GM18951 (cell line): ENCODE measurements at regions not wholly inside any gene's neighbourhood (a gene's known extent, or its start where the extent isn't known, plus 50 kb on each side); places are given as distances from the start of the nearest gene placed in this dataset.

Experiments
- POLR2A ChIP-seq: IDR thresholded peaks from 4 replicates; pipeline ENCODE4 v1.6.1; 2011; ENCODE audit warnings: mild to moderate bottlenecking; ENCODE audit not compliant: insufficient read length, insufficient read depth; ENCODE audit errors: extremely low read depth
- in situ Hi-C: fragments of 300-500 bp; cut with MboI; formaldehyde crosslinking; loops from one replicate; pipeline ENCODE4 v1.12.0; 2022; ENCODE audit warnings: low sequenced_read_pairs, mixed read lengths, inconsistent platforms; ENCODE audit not compliant: unreplicated experiment

GRCh38 chr13:97133554-97133953 lies 88.6 kb upstream of the MBNL2 start:
- in situ Hi-C loops = no loop called here
- TF ChIP-seq POLR2A = no peak

- in situ Hi-C loops = no loop called here
- TF ChIP-seq POLR2A = no peak
These were observed 88.2 kb upstream of the MBNL2 start for GRCh38 chr13:97133955-97134354.

GRCh38 chr13:97134364-97135095 lies 87.6 kb upstream of the MBNL2 start:
- no peak for TF ChIP-seq POLR2A
- in situ Hi-C loops = no loop called here

GRCh38 chr13:97135883-97136282 lies 86.2 kb upstream of the MBNL2 start:
- TF ChIP-seq POLR2A = no peak
- in situ Hi-C loops = no loop called here

GRCh38 chr13:97136418-97136817 lies 85.7 kb upstream of the MBNL2 start:
- no peak for TF ChIP-seq POLR2A
- in situ Hi-C loops = no loop called here

GRCh38 chr13:97139691-97140090 lies 82.4 kb upstream of the MBNL2 start:
- in situ Hi-C loops = no loop called here
- no peak for TF ChIP-seq POLR2A

GRCh38 chr13:97140131-97140530 lies 82.0 kb upstream of the MBNL2 start:
- in situ Hi-C loops = no loop called here
- no peak for TF ChIP-seq POLR2A

GRCh38 chr13:97140611-97141010 lies 81.5 kb upstream of the MBNL2 start:
- in situ Hi-C loops = no loop called here
- TF ChIP-seq POLR2A = no peak

GRCh38 chr13:97141097-97141496 lies 81.0 kb upstream of the MBNL2 start:
- in situ Hi-C loops = no loop called here
- no peak for TF ChIP-seq POLR2A

GRCh38 chr13:97141564-97142005 lies 80.5 kb upstream of the MBNL2 start:
- no peak for TF ChIP-seq POLR2A
- in situ Hi-C loops = no loop called here

- TF ChIP-seq POLR2A = no peak
These were observed 79.7 kb upstream of the MBNL2 start for GRCh38 chr13:97142452-97142851.

GRCh38 chr13:97145057-97145456 lies 77.1 kb upstream of the MBNL2 start:
- TF ChIP-seq POLR2A = no peak

More at GRCh38 chr13:97142452-97142851, 79.7 kb upstream of the MBNL2 start:
- in situ Hi-C loops = no loop called here

GRCh38 chr13:97148894-97149293 lies 73.2 kb upstream of the MBNL2 start:
- no peak for TF ChIP-seq POLR2A
- in situ Hi-C loops = no loop called here

More at GRCh38 chr13:97145057-97145456, 77.1 kb upstream of the MBNL2 start:
- in situ Hi-C loops = no loop called here

- no peak for TF ChIP-seq POLR2A
- in situ Hi-C loops = no loop called here
These were observed 61.7 kb upstream of the MBNL2 start for GRCh38 chr13:97160421-97160820.
